Neutrophil (primary cell): ENCODE measurements at regions not wholly inside any gene's neighbourhood (a gene's known extent, or its start where the extent isn't known, plus 50 kb on each side); places are given as distances from the start of the nearest gene placed in this dataset.

Experiments
- H3K27ac ChIP-seq: fragments of 200-600 bp; sonication (generic); 2 replicates; pipeline ENCODE4 v1.5.1; 2016; ENCODE audit warnings: mild to moderate bottlenecking, moderate library complexity
- H3K27me3 ChIP-seq: fragments of 200-600 bp; sonication (generic); 2 replicates; pipeline ENCODE4 v1.6.0; 2016; ENCODE audit warnings: mild to moderate bottlenecking
- H3K36me3 ChIP-seq: fragments of 200-600 bp; sonication (generic); 2 replicates; pipeline ENCODE4 v1.5.1; 2017
- H3K4me1 ChIP-seq, 2 experiments: fragments of 200-600 bp in 1 of 2; sonication (generic) in 1 of 2; 1 replicate in 1 of 2; 2 replicates in 1 of 2; pipeline versions ENCODE4 v1.5.1 to v1.6.1; 2013 to 2016; ENCODE audit warnings: low read depth in 1 of 2, low read length in 1 of 2, mild to moderate bottlenecking in 1 of 2, moderate library complexity in 1 of 2; ENCODE audit not compliant: control insufficient read depth in 1 of 2, insufficient read depth in 1 of 2
- H3K4me3 ChIP-seq, 2 experiments: fragments of 200-600 bp in 1 of 2; sonication (generic) in 1 of 2; 1 replicate in 1 of 2; 2 replicates in 1 of 2; pipeline ENCODE4 v1.5.1; 2013 to 2016; ENCODE audit warnings: low read depth in 1 of 2, low read length in 1 of 2, mild to moderate bottlenecking in 1 of 2, moderate library complexity in 1 of 2
- H3K9me3 ChIP-seq: fragments of 200-600 bp; sonication (generic); 2 replicates; pipeline ENCODE4 v1.5.1; 2016
- CTCF ChIP-seq: fragments of 200-600 bp; sonication (generic); IDR thresholded peaks from 2 replicates; pipeline ENCODE4 v1.5.1; 2016; ENCODE audit warnings: antibody characterized with exemption

DNA sequence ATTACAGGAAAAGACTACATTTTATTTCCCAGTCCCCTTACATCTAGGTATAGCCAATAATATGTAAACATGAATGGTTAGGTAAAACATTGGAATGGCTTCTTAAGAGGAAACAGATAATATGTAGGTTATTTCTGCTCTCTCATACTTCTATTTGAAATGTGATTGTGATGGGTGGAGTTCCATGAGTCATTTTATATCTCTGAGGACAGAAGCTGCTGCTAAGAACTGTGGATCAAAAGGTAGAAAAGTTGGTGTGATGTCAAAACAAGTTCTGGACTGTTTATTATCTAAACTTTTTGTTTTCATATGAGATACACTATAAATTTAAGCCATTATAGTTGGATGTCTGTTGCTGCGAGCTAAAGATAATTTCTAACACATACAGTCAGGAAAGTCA, 799.4 kb upstream of the TENM4 start:
- no peaks in the 10 kb centered on the region for H3K36me3 ChIP-seq
- no peak overlapping the region for H3K4me3 ChIP-seq
- H3K9me3 ChIP-seq, result no peaks in the 10 kb centered on the region
- H3K4me1 ChIP-seq, result no peaks in the 10 kb centered on the region
- H3K27me3 ChIP-seq, result no peaks in the 10 kb centered on the region
- H3K27ac ChIP-seq, result no peak overlapping the region
- no peak for TF ChIP-seq CTCF

DNA sequence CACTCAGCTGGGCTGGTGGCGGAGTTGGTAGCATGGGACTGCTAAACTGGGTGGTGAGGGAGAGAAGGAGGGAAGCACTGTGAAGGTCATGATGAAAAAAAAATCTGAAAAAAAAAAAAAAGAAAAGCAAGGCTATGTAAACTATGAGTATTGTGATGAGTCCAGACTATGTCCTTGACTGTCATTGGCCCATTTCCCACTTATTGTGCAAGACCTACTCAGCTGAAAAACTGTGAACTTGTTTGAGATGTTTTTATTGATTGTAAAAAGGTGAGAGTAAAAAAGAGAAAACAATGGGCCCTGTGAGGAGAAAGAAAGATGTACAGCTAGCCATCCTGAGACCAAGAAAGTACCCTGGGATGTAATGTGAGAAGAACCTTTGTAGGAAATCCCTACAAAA, 798.4 kb upstream of the TENM4 start:
- H3K4me3 ChIP-seq, result no peak overlapping the region
- no peak for TF ChIP-seq CTCF

DNA sequence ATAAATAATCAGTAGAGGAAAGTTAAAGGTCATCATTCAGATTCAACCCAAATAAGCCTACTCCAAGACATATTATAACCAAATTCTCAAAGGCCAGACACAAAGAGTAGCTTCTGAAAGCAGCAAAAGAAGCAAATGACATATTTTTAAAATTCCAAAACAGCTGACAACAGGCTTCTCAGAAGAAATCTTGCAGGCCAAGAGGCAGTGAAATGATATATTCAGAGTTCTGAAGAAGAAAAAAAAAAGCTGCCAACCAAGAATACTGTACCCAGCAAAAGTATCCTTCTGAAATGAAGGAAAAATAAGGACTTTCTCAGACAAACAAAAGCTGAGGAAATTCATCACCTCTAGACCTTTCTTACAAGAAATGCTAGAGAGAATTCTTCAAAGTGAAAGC, 787.1 kb upstream of the TENM4 start:
- TF ChIP-seq CTCF, result no peak
- H3K4me3 ChIP-seq, result no peak overlapping the region
- no peak overlapping the region for H3K27ac ChIP-seq
- H3K27me3 ChIP-seq, result no peaks in the 10 kb centered on the region
- H3K9me3 ChIP-seq, result no peaks in the 10 kb centered on the region
- no peaks in the 10 kb centered on the region for H3K4me1 ChIP-seq
- no peaks in the 10 kb centered on the region for H3K36me3 ChIP-seq

More for the DNA sequence above, 798.4 kb upstream of the TENM4 start:
- H3K9me3 ChIP-seq, result no peaks in the 10 kb centered on the region
- no peaks in the 10 kb centered on the region for H3K36me3 ChIP-seq
- no peaks in the 10 kb centered on the region for H3K4me1 ChIP-seq
- no peak overlapping the region for H3K27ac ChIP-seq
- no peaks in the 10 kb centered on the region for H3K27me3 ChIP-seq

- TF ChIP-seq CTCF, result no peak
- Histone ChIP-seq H3K27ac (no peak overlapping the region), H3K4me3 (no peak overlapping the region), H3K27me3 (no peaks in the 10 kb centered on the region), H3K36me3 (no peaks in the 10 kb centered on the region), H3K9me3 (no peaks in the 10 kb centered on the region), H3K4me1 (no peaks in the 10 kb centered on the region)
Measured at GRCh38 chr11:80214413-80214812, 773.6 kb upstream of the TENM4 start.

GRCh38 chr11:80211673-80212072, 770.8 kb upstream of the TENM4 start:
- Histone ChIP-seq H3K27ac (no peak overlapping the region), H3K36me3 (no peaks in the 10 kb centered on the region), H3K4me1 (no peaks in the 10 kb centered on the region), H3K27me3 (no peaks in the 10 kb centered on the region), H3K9me3 (no peaks in the 10 kb centered on the region), H3K4me3 (no peak overlapping the region)
- no peak for TF ChIP-seq CTCF

GRCh38 chr11:80204021-80204420, 763.2 kb upstream of the TENM4 start:
- Histone ChIP-seq H3K36me3 (no peaks in the 10 kb centered on the region), H3K27ac (no peak overlapping the region), H3K4me1 (no peaks in the 10 kb centered on the region), H3K9me3 (no peaks in the 10 kb centered on the region), H3K27me3 (no peaks in the 10 kb centered on the region), H3K4me3 (no peak overlapping the region)
- TF ChIP-seq CTCF, result no peak
